ENCODE measurements at regions not wholly inside any gene's neighbourhood (a gene's known extent, or its start where the extent isn't known, plus 50 kb on each side); places are given as distances from the start of the nearest gene placed in this dataset.
A peak's percentile ranks its signal among the peaks of the same experiment; 100 is the strongest.

DNA sequence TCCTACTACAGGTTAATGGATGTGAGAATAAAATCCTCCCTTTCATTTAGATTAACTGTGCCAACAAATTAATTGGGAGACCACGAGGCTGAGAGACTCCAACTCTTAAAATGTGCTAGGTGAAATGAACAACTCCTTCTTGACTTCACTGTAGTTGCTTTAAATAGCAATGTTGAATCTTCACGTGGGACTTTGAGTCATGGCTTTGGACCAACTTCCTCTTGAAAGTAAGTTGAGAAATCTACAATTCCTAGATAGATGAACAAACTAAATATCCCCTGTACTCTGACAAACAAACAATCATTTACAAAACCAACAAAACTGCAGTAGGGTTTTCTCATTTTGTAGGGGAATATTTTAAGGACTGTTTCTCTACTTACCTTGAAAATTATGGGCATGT is 291.9 kb upstream of the SPRED2 start:
- peak; percentile 79 to 84 for DNase-seq

DNA sequence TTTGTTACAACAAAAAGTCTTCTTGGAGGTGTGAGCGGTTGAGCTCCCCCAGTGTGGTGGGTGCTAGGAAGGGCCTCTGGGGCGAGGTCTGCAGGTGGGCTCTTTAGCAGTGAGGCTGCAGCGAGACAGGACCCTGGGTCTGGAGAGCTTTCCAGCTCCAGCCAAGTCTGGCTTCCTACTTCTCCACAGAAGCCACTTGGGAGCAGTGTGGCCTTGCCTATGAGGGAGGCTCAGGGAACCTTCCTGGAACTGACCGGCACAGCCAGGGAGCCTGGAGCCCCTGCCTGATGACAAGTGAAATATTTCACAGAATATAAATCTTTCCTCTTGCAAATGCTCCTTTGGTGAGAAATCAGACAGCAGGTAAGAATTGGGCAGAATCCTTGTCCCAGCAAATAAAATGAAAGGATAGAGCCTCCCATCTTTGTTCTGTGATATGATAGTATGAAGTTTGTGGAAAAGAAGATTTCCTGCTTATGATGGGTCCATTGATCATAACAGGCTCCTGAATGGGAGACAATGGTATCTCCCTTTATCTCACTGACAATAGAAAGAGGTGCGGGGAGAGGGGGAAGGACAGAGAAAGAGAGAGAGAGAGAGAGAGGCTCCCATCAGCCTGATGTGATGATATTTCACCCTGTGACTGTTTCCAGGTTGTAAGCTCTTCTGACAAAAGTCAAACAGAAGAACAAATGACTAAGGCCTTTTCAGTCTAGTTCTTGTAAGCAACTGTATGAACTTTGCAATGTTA is 289.8 kb upstream of the SPRED2 start:
- DNase-seq = peak; percentile 4 to 59

DNA sequence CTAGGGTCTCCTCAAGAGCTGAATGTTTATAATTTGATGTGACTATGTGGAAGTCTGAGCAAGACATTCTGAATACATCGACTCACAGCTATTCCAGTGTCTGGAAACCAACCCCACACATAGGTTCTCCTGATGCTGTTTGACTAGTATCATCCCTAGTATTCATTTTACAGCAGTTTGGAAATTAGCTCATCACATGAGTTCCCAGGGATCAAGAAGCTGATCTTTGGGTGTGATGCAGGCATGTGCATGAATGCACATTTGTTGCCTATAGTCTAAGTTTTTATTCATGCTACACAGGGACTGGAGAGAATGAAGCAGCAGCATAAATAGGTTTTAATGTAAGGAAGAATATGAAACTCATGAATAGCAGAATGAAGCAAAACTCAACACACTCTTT is 284.3 kb upstream of the SPRED2 start:
- DNase-seq = no peak

- no peak for DNase-seq
Observed at GRCh38 chr2:65715323-65715722, 282.9 kb upstream of the SPRED2 start.

DNA sequence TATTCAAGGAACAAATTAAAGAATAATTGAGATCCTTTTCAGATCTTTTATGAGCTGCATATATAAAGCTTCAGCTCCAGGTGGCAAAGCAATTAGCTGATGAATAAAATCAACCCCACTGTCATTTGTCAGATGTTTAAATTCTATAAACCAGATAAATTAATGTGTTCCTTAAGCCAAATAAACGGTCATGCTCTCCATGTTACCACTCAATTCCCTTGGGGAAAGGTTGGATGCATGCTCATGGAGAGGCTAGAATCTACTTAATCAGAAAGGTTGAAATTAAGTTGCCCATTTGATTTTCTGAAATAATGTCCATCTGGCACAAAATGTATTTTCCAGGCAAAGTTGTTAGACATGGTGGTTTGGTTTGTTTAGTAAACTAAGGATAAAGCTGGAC is 282.5 kb upstream of the SPRED2 start:
- no peak for DNase-seq

- DNase-seq = no peak
Observed at GRCh38 chr2:65711863-65712262, 279.5 kb upstream of the SPRED2 start.

DNA sequence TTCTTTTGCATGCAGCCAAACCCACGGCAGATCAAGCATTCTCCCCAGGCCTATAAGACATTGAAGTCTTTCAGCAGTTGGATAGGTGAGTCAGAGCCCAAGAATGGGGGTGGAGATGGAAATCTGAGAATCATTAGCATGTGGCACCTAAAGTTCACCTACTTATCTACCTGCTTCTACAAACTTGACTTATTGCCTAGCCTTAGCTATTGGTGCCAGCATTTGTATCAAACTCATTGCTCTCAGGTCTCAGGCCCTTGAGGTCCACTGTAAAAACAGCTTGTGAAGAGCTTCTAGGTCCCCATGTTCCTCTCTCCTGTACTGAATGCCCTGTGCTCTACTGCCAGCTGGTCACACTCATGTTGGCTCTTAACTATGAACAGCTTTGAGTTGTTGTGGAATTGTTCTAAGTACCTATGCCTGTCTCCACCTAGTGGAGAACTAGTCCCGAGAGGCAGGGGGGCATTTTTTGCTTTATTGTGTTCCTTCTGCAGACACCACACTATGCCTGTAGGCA is 278.4 kb upstream of the SPRED2 start:
- no peak for DNase-seq

DNA sequence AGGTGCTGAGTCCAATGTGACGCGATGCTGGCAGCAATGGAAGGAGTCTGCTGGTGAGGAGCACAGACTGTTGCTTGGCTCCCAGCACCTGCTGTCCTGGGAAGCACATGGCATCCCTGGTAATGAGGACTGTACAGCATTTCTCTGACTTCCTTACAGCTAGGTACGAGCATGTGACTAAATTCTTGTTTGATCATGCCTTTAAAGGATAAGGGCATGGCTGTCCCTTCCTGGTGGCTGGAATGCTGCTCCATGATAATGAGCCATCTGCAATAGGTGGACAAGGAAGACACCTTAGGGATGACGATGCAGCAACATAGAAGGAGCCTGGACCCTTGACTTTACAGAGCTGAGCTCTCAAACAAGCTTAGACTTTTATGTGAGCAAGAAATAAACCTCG is 278.0 kb upstream of the SPRED2 start:
- DNase-seq = no peak

DNA sequence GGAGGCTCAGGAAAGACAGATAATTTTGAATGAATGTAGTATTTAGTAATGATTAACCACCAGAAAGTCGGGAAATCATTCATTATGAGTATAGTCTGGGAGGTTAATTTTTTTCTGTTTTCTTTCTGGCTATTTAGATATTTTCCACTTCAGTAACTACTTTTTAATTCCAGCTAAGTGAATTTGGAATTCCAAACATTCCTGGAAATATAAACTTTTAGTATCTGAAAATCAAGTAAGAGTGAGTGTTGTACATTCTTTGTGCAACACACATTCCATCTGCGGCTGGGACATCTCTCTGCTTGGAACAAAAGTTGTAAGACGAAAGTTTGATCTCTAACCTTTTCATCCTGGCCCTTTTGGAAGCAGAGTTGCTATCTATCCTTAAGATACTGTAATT is 275.7 kb upstream of the SPRED2 start:
- DNase-seq = no peak

- no peak for DNase-seq
Observed at GRCh38 chr2:65706411-65706810, 274.0 kb upstream of the SPRED2 start.

- no peak for DNase-seq
Observed at GRCh38 chr2:65701191-65701590, 268.8 kb upstream of the SPRED2 start.

DNA sequence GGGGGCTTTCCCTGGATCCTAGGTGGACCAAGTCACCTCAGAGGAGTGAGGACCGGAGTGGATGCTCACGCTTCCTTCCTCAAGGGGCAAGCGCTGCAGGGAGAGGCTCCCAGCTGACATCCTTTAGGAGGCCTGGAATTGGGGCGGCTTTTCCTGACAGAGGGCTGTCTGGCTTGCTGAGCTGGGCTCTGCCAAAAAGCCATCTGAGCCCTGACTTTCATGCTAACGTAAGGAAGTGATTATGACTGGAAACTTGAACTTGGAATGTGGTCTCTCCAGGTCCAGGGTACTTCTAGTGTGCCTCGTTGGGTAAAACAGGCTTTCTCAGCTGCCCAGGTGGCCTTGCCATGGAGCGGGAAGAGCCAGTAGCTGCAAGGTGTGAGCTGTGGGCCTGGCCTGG is 268.3 kb upstream of the SPRED2 start:
- no peak for DNase-seq

DNA sequence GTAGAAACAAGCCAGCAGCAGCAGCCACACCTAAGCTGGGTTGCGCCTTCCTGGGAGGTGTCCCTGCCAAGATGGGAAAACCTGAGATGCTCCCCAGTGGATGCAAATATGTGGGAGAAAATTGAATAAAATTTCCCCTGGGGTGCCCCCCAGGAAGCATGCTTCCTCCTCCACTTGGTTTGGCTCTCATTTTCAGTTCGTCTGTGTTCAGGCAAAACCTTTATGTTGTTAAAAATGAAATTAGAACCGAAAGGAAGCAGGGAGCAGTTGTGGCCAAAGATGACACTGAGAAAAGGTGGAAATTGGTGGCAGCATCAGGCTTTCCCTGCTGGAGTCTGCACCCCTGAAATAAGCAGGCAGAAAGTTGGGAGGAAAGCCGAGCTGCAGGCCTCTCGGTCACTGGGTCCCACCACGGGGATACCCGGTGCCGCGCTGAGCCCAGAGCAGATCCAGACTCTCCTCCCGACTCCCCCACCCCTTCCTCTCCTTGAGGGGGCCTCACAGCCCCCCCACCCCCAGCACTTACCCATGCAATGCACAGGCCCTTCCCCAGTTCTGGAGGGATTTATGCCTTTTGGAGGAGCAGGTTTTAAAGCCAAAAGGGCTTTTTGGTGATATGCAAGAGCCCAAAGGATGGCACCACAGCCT is 267.7 kb upstream of the SPRED2 start:
- no peak for DNase-seq

DNA sequence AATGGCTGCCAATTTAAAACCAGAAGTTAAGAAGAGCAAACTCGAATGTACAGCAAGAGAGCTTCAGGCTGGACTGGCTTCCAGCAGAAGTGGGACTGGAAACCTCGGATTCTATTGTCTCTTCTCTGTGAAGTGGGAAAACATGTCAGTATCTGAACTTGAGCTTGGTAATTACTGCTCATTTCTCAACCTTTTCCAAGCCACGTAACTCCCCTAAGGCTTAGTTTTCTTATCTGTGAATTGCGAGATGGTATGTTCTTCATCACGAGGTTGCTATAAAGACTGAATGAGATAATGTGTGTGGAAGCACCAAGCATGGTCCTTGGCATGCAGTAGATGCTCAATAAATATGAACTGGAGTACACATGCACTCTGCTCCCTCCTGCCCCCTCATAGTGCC is 259.4 kb upstream of the SPRED2 start:
- DNase-seq = no peak

GRCh38 chr2:65688141-65688886 is 255.9 kb upstream of the SPRED2 start:
- no peak for DNase-seq

DNA sequence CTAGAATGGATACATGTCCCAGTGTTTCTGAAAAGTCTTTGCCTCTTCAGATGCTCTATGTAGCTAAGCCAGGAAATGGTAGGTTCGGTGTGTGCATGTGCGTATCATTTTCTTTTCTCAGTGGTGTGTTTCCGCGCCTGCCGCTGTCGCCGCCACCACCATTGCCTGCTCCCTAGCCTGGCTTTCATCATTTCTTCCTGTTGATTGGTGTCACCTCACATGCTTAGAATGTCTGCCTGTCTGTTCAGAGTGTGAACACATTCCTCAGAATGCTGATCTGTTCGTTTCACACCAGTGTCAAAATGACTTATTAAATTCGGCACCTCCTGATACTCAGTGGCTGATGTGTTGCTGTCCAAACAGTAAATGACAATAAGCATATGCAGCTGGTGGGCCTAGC is 255.2 kb upstream of the SPRED2 start:
- no peak for DNase-seq

DNA sequence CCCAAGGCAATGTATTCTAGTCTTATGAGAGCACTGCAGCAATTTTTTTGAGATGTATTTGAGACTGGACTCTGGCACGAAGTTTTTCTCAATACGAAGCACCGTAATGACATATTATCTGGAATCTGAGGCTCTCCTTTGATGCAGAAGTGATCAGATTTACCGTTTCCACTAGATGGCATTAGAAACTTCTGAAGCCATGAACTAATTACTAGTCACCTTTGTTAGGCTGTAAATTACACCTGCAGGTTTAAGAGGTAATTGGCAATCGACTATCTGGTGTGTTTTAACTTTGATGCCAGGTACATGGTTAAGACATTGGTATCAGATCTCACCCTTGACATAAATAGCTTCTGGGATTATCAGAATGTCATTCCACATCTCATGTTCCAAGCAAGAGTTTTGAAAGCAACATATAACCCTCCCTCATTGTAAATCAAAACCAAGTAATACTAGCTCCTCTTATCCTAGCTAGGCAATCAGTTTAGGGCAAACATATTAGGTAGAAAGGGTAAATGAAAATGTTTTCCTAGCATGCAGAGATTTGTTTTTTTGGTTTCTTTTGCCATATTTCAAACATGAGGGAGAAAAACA is 254.6 kb upstream of the SPRED2 start:
- DNase-seq = no peak

- DNase-seq = no peak
Observed at GRCh38 chr2:65681503-65681902, 249.1 kb upstream of the SPRED2 start.

GRCh38 chr2:65678779-65679391 is 246.5 kb upstream of the SPRED2 start:
- no peak for DNase-seq

DNA sequence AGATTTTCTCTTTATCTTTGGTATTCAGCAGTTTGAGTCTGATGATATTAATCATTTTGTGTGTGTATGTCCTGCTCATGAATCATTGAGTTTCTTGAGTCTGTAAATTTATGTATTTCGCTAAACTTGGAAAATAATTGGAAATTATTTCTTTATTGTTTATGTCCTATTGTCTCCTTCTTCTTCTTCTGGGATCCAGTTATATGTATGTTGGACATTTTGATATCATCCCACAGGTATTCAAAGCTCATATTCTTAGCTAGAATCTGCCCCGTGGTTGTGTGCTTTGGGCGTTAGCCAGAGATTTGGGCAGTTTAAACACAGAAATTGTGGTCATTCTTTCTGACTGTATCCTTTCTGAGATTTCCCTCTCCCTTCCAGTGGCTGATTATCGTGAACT is 243.0 kb upstream of the SPRED2 start:
- DNase-seq = no peak

GRCh38 chr2:65671670-65672242 is 239.4 kb upstream of the SPRED2 start:
- no peak for DNase-seq

DNA sequence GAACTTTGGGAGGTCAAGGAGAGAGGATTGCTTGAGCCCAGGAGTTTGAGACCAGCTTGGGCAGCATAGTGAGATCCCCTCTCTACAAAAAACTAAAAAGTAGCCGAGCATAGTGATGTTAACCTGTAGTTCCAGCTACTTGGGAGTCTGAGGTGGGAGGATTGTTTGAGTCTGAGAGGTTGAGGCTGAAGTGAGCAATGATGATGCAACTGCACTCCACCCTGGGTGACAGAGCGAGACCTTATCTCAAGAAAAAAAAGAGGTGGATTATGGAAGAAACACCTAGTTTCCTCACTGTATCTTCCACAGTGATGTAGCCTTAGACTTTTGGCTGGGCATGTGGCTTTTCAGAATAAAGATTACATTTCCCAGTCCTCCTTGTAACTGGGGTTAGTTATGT is 237.2 kb upstream of the SPRED2 start:
- DNase-seq = no peak

All from inflammatory macrophage (primary cell).